Natural killer cell (primary cell): ENCODE measurements at regions not wholly inside any gene's neighbourhood (a gene's known extent, or its start where the extent isn't known, plus 50 kb on each side); places are given as distances from the start of the nearest gene placed in this dataset.

ENCODE experiments used
- ATAC-seq, 3 donors: fragments of 150-1000 bp in 2 of 3; fragments of 200-7000 bp in 1 of 3; cut with Tn5 transposase; 1 replicate in 1 of 3; 2 replicates in 2 of 3; pipeline ENCODE4 v1.10.0; 2021; ENCODE audit warnings: mild to moderate bottlenecking in 2 of 3, moderate library complexity in 2 of 3
- DNase-seq, 2 donors: peaks; one replicate each; pipeline versions ENCODE4 v3.0.0 to v3.0.0-alpha.2; 2013 to 2021; ENCODE audit warnings: mixed read lengths in 1 of 2
- H3K27ac ChIP-seq: one replicate; pipeline ENCODE4 v1.5.1; 2013; ENCODE audit warnings: mild to moderate bottlenecking, low read length
- H3K27me3 ChIP-seq: one replicate; pipeline ENCODE4 v1.6.1; 2013; ENCODE audit warnings: low read length; ENCODE audit not compliant: control insufficient read depth, insufficient read depth
- H3K36me3 ChIP-seq: one replicate; pipeline ENCODE4 v1.6.1; 2013; ENCODE audit warnings: low read length; ENCODE audit not compliant: control insufficient read depth, insufficient read depth
- H3K4me1 ChIP-seq: one replicate; pipeline ENCODE4 v1.6.1; 2013; ENCODE audit warnings: low read length; ENCODE audit not compliant: control insufficient read depth, insufficient read depth
- H3K4me3 ChIP-seq: one replicate; pipeline ENCODE4 v1.5.1; 2013; ENCODE audit warnings: low read length
- H3K9me3 ChIP-seq: one replicate; pipeline ENCODE4 v1.6.1; 2013; ENCODE audit warnings: low read length; ENCODE audit not compliant: control insufficient read depth, insufficient read depth
- H3K27ac Mint-ChIP-seq, 2 donors: one replicate each; pipeline ENCODE4 v1.8.0; 2022; ENCODE audit warnings: mild to moderate bottlenecking in 2 of 2, mixed read lengths in 2 of 2, moderate library complexity in 1 of 2
- H3K27me3 Mint-ChIP-seq, 2 donors: one replicate each; pipeline ENCODE4 v1.8.0; 2022; ENCODE audit warnings: low read depth in 2 of 2, mixed read lengths in 2 of 2
- H3K36me3 Mint-ChIP-seq: one replicate; pipeline ENCODE4 v1.8.0; 2022; ENCODE audit warnings: mixed read lengths
- H3K4me1 Mint-ChIP-seq, 2 donors: one replicate each; pipeline ENCODE4 v1.8.0; 2022; ENCODE audit warnings: mixed read lengths in 2 of 2
- H3K4me3 Mint-ChIP-seq: one replicate; pipeline ENCODE4 v1.8.0; 2022; ENCODE audit warnings: mild to moderate bottlenecking, moderate library complexity, mixed read lengths
- H3K9me3 Mint-ChIP-seq, 2 donors: one replicate each; pipeline ENCODE4 v1.8.0; 2022; ENCODE audit warnings: mixed read lengths in 2 of 2
- WGBS: methylation state at CpG from one replicate; pipeline ENCODE4 v1.1.7; 2013; ENCODE audit warnings: missing lambda C conversion rate; ENCODE audit not compliant: insufficient coverage; 5-methylcytosine and 5-hydroxymethylcytosine counted together
- intact Hi-C: fragments of 100-400 bp; cut with micrococcal nuclease; formaldehyde crosslinking; loops from one replicate; pipeline ENCODE4 v1.14.2; 2022
- TF ChIP-seq, protein P1 (sequence below): fragments of 200-600 bp; IDR thresholded peaks from one replicate; pipeline ENCODE4 v1.8.0; 2022; ENCODE audit warnings: antibody characterized with exemption

DNA sequence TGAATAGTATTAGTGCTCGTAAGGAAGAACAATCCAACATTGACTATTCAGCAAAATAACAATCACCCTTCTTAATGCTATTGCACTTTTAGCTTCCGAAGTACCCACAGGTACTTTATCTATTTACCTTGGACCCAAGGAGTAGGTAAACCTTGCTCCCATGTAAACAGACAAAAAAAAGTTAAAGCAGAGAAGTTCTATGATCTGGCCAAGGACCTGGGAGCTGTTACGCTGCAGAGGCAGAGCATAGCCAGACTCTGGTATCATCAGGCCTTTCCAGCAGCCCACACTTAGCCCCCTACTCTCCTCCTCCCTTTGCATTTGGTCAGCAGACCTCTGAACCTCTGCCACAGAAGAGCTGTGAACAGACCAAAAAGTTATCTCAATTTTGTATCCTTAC lies 130.3 kb upstream of the TPM1 start:
- Mint-ChIP-seq H3K27ac (no peak overlapping the region), H3K36me3 (no peaks in the 10 kb centered on the region), H3K27me3 (peaks cover 8 to 15% of the 10 kb centered on the region in 2 donors), H3K4me1 (no peaks in the 10 kb centered on the region), H3K9me3 (no peaks in the 10 kb centered on the region), H3K4me3 (no peak overlapping the region)
- Histone ChIP-seq H3K27ac (no peak overlapping the region), H3K4me1 (no peaks in the 10 kb centered on the region), H3K36me3 (no peaks in the 10 kb centered on the region), H3K27me3 (no peaks in the 10 kb centered on the region), H3K4me3 (no peak overlapping the region), H3K9me3 (no peaks in the 10 kb centered on the region)
- 84% methylated on average over 2 of the region's 3 CpGs for WGBS
- DNase-seq (no peak), ATAC-seq (no peak)
- intact Hi-C loops: loop anchor here (10.0 kb wide), 1 partner anchor 57 kb away; no protein-coding TSS in a partner anchor
- TF ChIP-seq, protein P1, sequence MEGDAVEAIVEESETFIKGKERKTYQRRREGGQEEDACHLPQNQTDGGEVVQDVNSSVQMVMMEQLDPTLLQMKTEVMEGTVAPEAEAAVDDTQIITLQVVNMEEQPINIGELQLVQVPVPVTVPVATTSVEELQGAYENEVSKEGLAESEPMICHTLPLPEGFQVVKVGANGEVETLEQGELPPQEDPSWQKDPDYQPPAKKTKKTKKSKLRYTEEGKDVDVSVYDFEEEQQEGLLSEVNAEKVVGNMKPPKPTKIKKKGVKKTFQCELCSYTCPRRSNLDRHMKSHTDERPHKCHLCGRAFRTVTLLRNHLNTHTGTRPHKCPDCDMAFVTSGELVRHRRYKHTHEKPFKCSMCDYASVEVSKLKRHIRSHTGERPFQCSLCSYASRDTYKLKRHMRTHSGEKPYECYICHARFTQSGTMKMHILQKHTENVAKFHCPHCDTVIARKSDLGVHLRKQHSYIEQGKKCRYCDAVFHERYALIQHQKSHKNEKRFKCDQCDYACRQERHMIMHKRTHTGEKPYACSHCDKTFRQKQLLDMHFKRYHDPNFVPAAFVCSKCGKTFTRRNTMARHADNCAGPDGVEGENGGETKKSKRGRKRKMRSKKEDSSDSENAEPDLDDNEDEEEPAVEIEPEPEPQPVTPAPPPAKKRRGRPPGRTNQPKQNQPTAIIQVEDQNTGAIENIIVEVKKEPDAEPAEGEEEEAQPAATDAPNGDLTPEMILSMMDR: no peak

DNA sequence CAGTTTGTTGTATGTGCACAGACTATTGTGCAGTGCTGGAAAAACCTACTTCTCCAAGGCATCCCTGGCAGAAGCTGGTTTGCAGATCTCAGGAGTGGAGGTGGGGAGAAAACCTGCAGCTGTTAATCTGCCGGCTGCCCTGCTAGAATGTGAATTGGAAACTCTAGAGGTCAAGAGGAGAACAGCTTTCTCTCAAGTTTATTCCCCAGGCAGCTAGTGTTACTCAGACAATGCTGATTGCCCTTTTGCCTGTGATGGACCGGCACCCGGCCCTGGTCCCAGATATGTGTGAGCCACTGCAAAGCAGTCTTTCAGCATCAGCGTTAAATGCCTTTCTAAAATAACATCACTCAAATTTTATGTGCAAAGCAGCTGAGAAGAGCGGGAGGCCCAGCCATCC lies 129.7 kb upstream of the TPM1 start:
- no peaks in the 10 kb centered on the region for H3K36me3 Mint-ChIP-seq
- no peak overlapping the region for H3K4me3 ChIP-seq
- H3K9me3 ChIP-seq: no peaks in the 10 kb centered on the region
- ATAC-seq (no peak), DNase-seq (no peak)
- H3K4me1 Mint-ChIP-seq: no peaks in the 10 kb centered on the region
- intact Hi-C loops: loop anchor here (10.0 kb wide), 1 partner anchor 58 kb away; no protein-coding TSS in a partner anchor
- no peak overlapping the region for H3K27ac Mint-ChIP-seq
- no peak overlapping the region for H3K27ac ChIP-seq
- H3K4me1 ChIP-seq: no peaks in the 10 kb centered on the region
- H3K36me3 ChIP-seq: no peaks in the 10 kb centered on the region
- TF ChIP-seq, protein P1: no peak
- H3K27me3 ChIP-seq: no peaks in the 10 kb centered on the region
- 88% methylated on average over 5 of the region's 5 CpGs for WGBS
- peaks cover 11 to 20% of the 10 kb centered on the region in 2 donors for H3K27me3 Mint-ChIP-seq
- no peaks in the 10 kb centered on the region for H3K9me3 Mint-ChIP-seq
- no peak overlapping the region for H3K4me3 Mint-ChIP-seq

DNA sequence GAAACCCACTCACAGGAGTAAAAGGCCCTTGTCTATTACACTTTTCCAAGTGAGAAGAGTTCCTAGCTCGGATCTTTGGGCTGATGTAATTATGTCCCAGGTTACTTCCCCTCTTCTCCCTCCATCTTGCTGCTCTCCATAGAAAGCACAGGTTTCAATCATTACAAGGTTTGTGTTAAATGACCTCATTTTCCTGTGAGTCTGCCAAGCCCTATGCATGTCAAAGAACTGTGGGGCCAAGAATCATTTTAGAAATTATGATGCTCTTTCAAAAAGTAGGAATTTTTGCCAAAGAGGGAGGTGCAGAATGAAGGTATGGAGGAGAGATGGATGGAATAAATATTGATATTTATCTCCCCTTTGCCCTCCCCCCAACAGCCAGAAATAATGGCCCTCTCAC lies 129.3 kb upstream of the TPM1 start:
- DNase-seq (no peak), ATAC-seq (no peak)
- H3K27ac ChIP-seq: no peak overlapping the region
- Mint-ChIP-seq H3K27ac (no peak overlapping the region), H3K36me3 (no peaks in the 10 kb centered on the region), H3K4me3 (no peak overlapping the region), H3K9me3 (no peaks in the 10 kb centered on the region), H3K4me1 (no peaks in the 10 kb centered on the region), H3K27me3 (peaks cover 12 to 22% of the 10 kb centered on the region in 2 donors)
- 86% methylated on average over 1 of the region's 1 CpG for WGBS
- H3K9me3 ChIP-seq: no peaks in the 10 kb centered on the region
- intact Hi-C loops: loop anchor here (10.0 kb wide), 1 partner anchor 58 kb away; no protein-coding TSS in a partner anchor
- H3K36me3 ChIP-seq: no peaks in the 10 kb centered on the region
- no peak overlapping the region for H3K4me3 ChIP-seq
- TF ChIP-seq, protein P1: no peak
- no peaks in the 10 kb centered on the region for H3K27me3 ChIP-seq
- no peaks in the 10 kb centered on the region for H3K4me1 ChIP-seq

DNA sequence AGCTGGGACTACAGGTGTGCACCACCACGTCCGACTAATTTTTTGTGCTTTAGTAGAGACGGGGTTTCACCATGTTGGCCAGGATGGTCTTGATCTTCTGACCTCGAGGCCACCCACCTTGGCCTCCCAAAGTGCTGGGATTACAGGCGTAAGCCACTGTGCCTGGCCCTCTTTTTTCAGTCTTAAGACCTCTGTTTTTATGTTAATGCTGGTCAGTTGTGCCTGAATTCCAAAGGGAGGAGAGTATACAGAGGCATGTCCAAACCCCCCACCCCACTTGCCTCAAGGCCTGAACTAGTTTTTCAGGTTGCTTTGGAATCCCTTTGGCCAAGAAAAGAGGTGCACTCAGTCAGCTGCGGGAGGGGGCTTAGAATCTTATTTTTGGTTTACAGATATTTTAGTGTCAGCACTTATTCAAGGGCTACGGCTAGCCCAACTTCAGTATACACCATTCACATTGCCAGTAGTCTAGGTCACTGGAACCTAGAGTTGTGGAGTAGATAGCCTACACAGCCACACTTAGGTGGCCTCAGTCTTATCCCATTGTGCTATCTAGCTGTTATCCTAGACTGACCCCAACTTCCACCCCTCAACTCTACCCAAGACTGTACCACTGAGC lies 128.0 kb upstream of the TPM1 start:
- Mint-ChIP-seq H3K27me3 (peaks cover 12 to 22% of the 10 kb centered on the region in 2 donors), H3K36me3 (no peaks in the 10 kb centered on the region), H3K4me1 (no peaks in the 10 kb centered on the region), H3K4me3 (no peak overlapping the region), H3K27ac (no peak overlapping the region), H3K9me3 (no peaks in the 10 kb centered on the region)
- ATAC-seq (no peak), DNase-seq (no peak)
- TF ChIP-seq, protein P1: no peak
- Histone ChIP-seq H3K27me3 (no peaks in the 10 kb centered on the region), H3K36me3 (no peaks in the 10 kb centered on the region), H3K9me3 (no peaks in the 10 kb centered on the region), H3K4me1 (no peaks in the 10 kb centered on the region), H3K27ac (no peak overlapping the region), H3K4me3 (no peak overlapping the region)
- 85% methylated on average over 6 of the region's 7 CpGs for WGBS
- intact Hi-C loops: loop anchor here (10.0 kb wide), 1 partner anchor 60 kb away; no protein-coding TSS in a partner anchor
